Mesothelial cell of epicardium (in vitro differentiated cells): ENCODE measurements at regions not wholly inside any gene's neighbourhood (a gene's known extent, or its start where the extent isn't known, plus 50 kb on each side); places are given as distances from the start of the nearest gene placed in this dataset.

Source experiments
- DNase-seq, 2 experiments: peaks; one replicate each; pipeline ENCODE4 v3.0.0; 2021; ENCODE audit warnings: low spot score in 2 of 2; ENCODE audit not compliant: unreplicated experiment in 2 of 2
- H3K27ac Mint-ChIP-seq: 2 replicates; pipeline ENCODE4 v1.8.0; 2021; ENCODE audit warnings: mixed read lengths
- H3K27me3 Mint-ChIP-seq: 2 replicates; pipeline ENCODE4 v1.8.0; 2021; ENCODE audit warnings: low read depth, mixed read lengths
- H3K36me3 Mint-ChIP-seq: 2 replicates; pipeline ENCODE4 v1.8.0; 2021; ENCODE audit warnings: mixed read lengths
- H3K4me1 Mint-ChIP-seq: 2 replicates; pipeline ENCODE4 v1.8.0; 2021; ENCODE audit warnings: mixed read lengths
- H3K4me3 Mint-ChIP-seq: 2 replicates; pipeline ENCODE4 v1.8.0; 2021; ENCODE audit warnings: mild to moderate bottlenecking, moderate library complexity, mixed read lengths
- H3K9me3 Mint-ChIP-seq: 2 replicates; pipeline ENCODE4 v1.8.0; 2021; ENCODE audit warnings: mixed read lengths
- CTCF ChIP-seq: fragments of 200-600 bp; sonication (generic); IDR thresholded peaks from one replicate; pipeline ENCODE4 v1.5.0; 2021; ENCODE audit warnings: antibody characterized with exemption; ENCODE audit not compliant: unreplicated experiment

GRCh38 chr6:87785229-87785862, 83.3 kb upstream of the AKIRIN2 start:
- no peak for TF ChIP-seq CTCF
- Mint-ChIP-seq H3K36me3 (peaks cover 2% of the 10 kb centered on the region), H3K4me3 (no peak overlapping the region), H3K4me1 (peaks cover 22% of the 10 kb centered on the region), H3K27ac (no peak overlapping the region), H3K9me3 (peaks cover 9% of the 10 kb centered on the region), H3K27me3 (no peaks in the 10 kb centered on the region)
- no peak for DNase-seq

DNA sequence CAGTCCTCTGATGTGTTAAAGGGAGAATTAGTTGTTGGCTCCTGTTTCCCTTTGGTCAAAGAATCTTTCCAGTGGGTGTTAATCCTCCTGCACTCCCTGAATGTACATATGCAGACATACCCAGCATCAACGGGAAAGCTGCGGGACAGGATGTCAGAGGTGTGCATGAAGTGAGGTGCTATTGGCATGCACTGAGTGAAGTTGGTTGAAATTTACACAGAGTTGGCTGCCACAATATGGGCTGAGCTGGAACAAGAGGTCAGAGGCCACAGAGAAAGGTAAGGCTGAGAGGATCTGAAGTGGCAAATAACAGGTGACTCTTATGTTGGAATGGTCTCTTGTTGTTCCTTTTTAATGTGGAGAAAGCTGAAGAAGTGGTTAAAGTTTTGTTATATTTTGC, 82.7 kb upstream of the AKIRIN2 start:
- peaks cover 9% of the 10 kb centered on the region for H3K9me3 Mint-ChIP-seq
- H3K4me1 Mint-ChIP-seq, result peaks cover 15% of the 10 kb centered on the region
- no peak overlapping the region for H3K27ac Mint-ChIP-seq
- DNase-seq, result no peak
- H3K4me3 Mint-ChIP-seq, result no peak overlapping the region
- no peak for TF ChIP-seq CTCF
- no peaks in the 10 kb centered on the region for H3K27me3 Mint-ChIP-seq
- H3K36me3 Mint-ChIP-seq, result peaks cover 2% of the 10 kb centered on the region

GRCh38 chr6:87784051-87784450, 82.0 kb upstream of the AKIRIN2 start:
- no peak overlapping the region for H3K27ac Mint-ChIP-seq
- TF ChIP-seq CTCF, result no peak
- peaks cover 9% of the 10 kb centered on the region for H3K9me3 Mint-ChIP-seq
- no peak for DNase-seq
- peaks cover 2% of the 10 kb centered on the region for H3K36me3 Mint-ChIP-seq
- H3K4me1 Mint-ChIP-seq, result peaks cover 10% of the 10 kb centered on the region
- no peak overlapping the region for H3K4me3 Mint-ChIP-seq
- H3K27me3 Mint-ChIP-seq, result no peaks in the 10 kb centered on the region

DNA sequence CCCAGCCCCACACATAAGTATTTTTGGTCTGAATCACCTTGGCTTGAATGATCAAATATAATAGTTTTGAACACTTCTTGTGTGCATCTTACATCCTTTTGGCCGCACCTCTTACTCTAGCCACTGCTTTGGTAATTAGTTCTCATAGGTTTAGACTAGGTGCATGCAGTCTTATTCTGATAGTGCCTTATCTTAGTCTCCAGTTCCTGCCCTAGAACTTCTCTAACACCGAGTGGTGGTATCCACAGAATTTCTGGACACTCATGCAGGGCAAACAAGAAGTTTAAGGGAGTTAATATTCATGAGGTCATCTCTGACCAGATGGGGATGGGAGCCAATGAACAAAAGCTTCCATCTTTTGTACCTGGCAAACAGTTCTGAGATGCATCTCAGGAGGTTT, 77.5 kb upstream of the AKIRIN2 start:
- Mint-ChIP-seq H3K27ac (no peak overlapping the region), H3K36me3 (no peaks in the 10 kb centered on the region), H3K9me3 (peaks cover 8% of the 10 kb centered on the region), H3K27me3 (no peaks in the 10 kb centered on the region), H3K4me1 (peaks cover 2% of the 10 kb centered on the region), H3K4me3 (no peak overlapping the region)
- no peak for TF ChIP-seq CTCF
- DNase-seq, result no peak

DNA sequence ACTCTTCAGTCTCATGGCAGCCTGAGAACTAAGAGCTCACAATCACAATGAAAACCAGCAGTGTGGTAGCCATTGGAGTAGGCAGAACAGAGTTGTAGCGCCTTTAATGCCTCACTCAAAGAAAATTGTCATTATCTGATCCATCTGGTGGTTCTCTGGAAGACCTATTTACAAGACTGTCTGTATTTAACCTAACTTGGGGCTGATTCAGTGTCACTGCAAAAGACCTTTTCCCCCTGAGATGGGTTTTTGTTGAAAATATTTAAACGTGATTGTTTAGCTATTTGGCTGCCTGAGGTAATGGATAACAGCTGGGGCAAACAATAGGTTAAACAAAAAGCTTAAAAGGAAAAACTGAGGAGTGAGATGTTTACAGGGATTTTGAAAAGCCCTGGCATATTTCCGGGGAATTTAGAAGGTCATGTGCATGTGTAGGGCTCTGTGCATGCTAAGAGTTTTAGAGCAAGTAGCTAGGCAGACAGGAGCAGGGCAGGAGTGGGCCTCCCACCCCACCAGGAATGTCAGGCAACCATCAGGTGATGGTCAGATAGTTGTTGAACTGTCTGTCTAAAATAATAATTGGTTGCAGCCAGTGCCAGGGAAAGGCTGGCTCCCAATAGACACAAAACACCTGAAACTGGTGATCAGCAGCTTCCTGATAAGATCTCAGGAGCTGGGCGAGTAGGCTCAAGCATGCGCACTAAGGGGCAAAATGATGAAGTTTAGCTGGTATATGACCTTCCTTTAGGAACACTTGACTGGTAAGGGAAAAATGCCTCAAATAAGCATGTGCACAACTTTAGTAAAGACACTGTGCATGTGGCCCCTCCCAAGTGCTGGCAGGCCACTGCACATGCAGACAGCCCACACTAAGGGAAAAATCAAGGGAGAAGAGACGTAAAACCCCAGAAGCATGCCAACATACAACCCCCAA, 70.8 kb upstream of the AKIRIN2 start:
- no peak for DNase-seq
- H3K27me3 Mint-ChIP-seq, result no peaks in the 10 kb centered on the region
- H3K27ac Mint-ChIP-seq, result peak overlapping the region; percentile 89
- TF ChIP-seq CTCF, result no peak
- H3K4me1 Mint-ChIP-seq, result peaks cover 39% of the 10 kb centered on the region
- no peaks in the 10 kb centered on the region for H3K36me3 Mint-ChIP-seq
- no peak overlapping the region for H3K4me3 Mint-ChIP-seq
- H3K9me3 Mint-ChIP-seq, result peaks cover 8% of the 10 kb centered on the region
